ENCODE measurements at regions not wholly inside any gene's neighbourhood (a gene's known extent, or its start where the extent isn't known, plus 50 kb on each side); places are given as distances from the start of the nearest gene placed in this dataset.

GRCh38 chr15:47358876-47359275 lies 358.4 kb upstream of the SEMA6D start:
- H3K4me1 ChIP-seq (ENCODE audit: control insufficient read depth in 1 of 2, insufficient read depth in 2 of 2, low read length in 2 of 2): no peaks in the 10 kb centered on the region
- H3K36me3 ChIP-seq (ENCODE audit: control insufficient read depth in 1 of 2, insufficient read depth in 2 of 2, low read length in 1 of 2): no peaks in the 10 kb centered on the region
- ATAC-seq (ENCODE audit: low FRiP score) (no peak), DNase-seq (no peak)
- 48 to 79% methylated on average over 2 of the region's 2 CpGs for WGBS, 2 donors
- no peaks in the 10 kb centered on the region for H3K27me3 ChIP-seq (ENCODE audit: control insufficient read depth in 1 of 2, insufficient read depth in 2 of 2, low read length in 1 of 2)
- intact Hi-C loops (cut with DNase I): no loop called here
- no peak overlapping the region for H3K4me3 ChIP-seq (ENCODE audit: low read length in 2 of 2)
- no peak overlapping the region for H3K27ac ChIP-seq (ENCODE audit: low read depth in 1 of 2, low read length in 2 of 2)
- no peaks in the 10 kb centered on the region for H3K9me3 ChIP-seq (ENCODE audit: control insufficient read depth, low read length)

- ATAC-seq (ENCODE audit: low FRiP score) (no peak), DNase-seq (no peak)
- Histone ChIP-seq H3K36me3 (ENCODE audit: control insufficient read depth in 1 of 2, insufficient read depth in 2 of 2, low read length in 1 of 2) (no peaks in the 10 kb centered on the region), H3K9me3 (ENCODE audit: control insufficient read depth, low read length) (no peaks in the 10 kb centered on the region), H3K4me1 (ENCODE audit: control insufficient read depth in 1 of 2, insufficient read depth in 2 of 2, low read length in 2 of 2) (no peaks in the 10 kb centered on the region), H3K27me3 (ENCODE audit: control insufficient read depth in 1 of 2, insufficient read depth in 2 of 2, low read length in 1 of 2) (no peaks in the 10 kb centered on the region), H3K4me3 (ENCODE audit: low read length in 2 of 2) (no peak overlapping the region), H3K27ac (ENCODE audit: low read depth in 1 of 2, low read length in 2 of 2) (no peak overlapping the region)
- intact Hi-C loops (cut with DNase I): no loop called here
Measured at GRCh38 chr15:47360305-47360704, 357.0 kb upstream of the SEMA6D start.

DNA sequence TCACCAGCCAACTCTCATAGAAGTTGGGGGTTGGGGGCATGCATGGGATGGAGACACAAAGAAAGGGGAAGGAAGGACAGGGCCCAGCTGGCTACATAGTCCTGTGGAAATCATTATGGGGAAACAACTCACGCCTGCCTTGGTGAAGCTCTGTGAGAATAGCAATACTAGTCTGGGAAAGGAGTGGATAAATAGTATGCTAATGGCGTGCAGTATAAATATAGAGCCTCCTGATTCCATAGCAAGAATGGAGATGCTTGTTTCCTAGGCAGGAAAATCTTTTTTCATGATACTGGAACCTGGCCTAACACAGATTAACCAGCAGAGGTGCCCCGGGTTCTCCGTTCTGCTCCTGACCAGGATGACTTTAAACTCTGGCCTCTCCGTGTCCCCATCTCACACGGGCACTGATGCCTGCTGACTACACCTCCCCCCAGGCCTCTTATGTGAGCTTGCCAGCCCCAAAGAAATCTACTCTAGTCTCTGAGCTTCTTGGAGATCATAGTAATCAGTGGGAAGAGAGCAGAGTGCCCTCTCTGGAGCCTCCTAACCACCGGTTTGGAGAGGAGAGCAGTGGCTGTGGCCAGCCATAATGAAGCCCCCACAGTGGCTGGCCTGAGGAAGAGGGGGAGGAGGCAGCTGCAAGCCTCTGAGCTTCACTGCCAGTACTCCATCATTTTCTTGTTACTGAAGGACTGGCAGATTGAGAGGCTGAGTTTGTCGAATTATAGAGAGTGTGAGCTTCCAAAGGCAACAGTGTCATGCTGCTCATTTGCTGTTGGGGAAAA lies 355.0 kb upstream of the SEMA6D start:
- H3K27me3 ChIP-seq (ENCODE audit: control insufficient read depth in 1 of 2, insufficient read depth in 2 of 2, low read length in 1 of 2): no peaks in the 10 kb centered on the region
- ATAC-seq (ENCODE audit: low FRiP score) (no peak), DNase-seq (no peak)
- H3K4me1 ChIP-seq (ENCODE audit: control insufficient read depth in 1 of 2, insufficient read depth in 2 of 2, low read length in 2 of 2): no peaks in the 10 kb centered on the region
- no peak overlapping the region for H3K4me3 ChIP-seq (ENCODE audit: low read length in 2 of 2)
- no peak overlapping the region for H3K27ac ChIP-seq (ENCODE audit: low read depth in 1 of 2, low read length in 2 of 2)
- no peaks in the 10 kb centered on the region for H3K36me3 ChIP-seq (ENCODE audit: control insufficient read depth in 1 of 2, insufficient read depth in 2 of 2, low read length in 1 of 2)
- 49 to 65% methylated on average over 8 of the region's 8 CpGs for WGBS, 2 donors
- H3K9me3 ChIP-seq (ENCODE audit: control insufficient read depth, low read length): no peaks in the 10 kb centered on the region
- intact Hi-C loops (cut with DNase I): no loop called here

DNA sequence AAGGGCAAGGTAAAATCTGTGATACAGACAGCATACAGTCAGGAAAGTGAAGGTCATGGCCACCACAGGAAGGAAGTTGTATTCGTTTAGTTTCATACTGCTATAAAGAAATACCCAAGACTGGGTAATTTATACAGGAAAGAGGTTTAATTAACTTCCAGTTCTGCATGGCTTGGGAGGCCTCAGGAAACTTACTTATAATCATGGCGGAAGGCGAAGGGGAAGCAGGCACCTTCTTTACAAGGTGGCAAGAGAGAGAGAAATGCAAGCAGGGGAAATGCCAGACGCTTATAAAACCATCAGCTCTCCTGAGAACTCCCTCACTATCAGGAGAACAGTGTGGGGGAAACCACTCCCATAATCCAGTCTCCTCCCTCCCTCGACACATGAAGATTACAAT lies 353.7 kb upstream of the SEMA6D start:
- Histone ChIP-seq H3K9me3 (ENCODE audit: control insufficient read depth, low read length) (no peaks in the 10 kb centered on the region), H3K27ac (ENCODE audit: low read depth in 1 of 2, low read length in 2 of 2) (no peak overlapping the region), H3K4me1 (ENCODE audit: control insufficient read depth in 1 of 2, insufficient read depth in 2 of 2, low read length in 2 of 2) (no peaks in the 10 kb centered on the region), H3K27me3 (ENCODE audit: control insufficient read depth in 1 of 2, insufficient read depth in 2 of 2, low read length in 1 of 2) (no peaks in the 10 kb centered on the region), H3K36me3 (ENCODE audit: control insufficient read depth in 1 of 2, insufficient read depth in 2 of 2, low read length in 1 of 2) (no peaks in the 10 kb centered on the region), H3K4me3 (ENCODE audit: low read length in 2 of 2) (no peak overlapping the region)
- 94 to 96% methylated on average over 5 of the region's 5 CpGs for WGBS, 2 donors
- DNase-seq (no peak), ATAC-seq (ENCODE audit: low FRiP score) (no peak)
- intact Hi-C loops (cut with DNase I): no loop called here

DNA sequence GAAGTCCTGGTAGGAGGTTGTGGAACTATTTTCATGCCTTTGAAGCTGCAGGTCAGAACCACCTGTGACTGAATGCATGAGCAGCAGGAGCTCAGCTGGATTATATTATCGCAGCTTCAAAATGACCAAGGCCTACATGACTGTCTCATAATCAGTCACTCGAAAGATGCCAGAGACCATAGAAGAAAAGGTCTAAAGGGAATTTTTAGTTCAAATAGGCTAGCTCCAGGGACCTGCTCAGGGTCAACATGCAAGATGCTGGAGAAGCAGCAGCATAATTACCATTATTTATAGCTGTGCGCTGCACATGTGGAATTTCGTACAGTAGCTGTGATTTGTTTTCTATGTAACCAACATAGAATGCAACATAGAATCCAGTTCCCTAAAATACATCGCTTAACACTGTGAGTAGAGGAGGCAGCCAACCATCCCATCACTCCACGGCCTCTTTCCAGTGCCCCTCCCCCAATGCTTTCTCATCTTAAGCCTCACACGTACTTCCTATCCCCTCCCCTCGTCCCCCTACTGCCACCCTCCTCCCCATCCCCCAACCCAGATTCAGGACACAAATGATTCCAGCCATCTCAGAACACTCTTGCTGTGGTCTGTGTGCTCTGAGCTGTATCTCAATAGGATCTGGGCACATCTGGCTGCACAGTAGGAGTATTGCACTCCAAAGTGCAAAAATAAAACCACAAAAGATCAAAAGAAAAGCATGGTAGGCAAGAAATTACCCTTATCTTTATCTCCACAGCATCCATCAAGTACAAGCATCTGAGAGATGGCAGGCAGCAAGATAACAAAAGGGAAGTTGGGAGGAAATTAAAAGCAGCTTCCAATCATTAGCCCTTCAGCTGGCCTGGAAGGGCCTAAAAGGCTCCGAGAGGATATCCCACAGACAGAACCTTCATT lies 352.8 kb upstream of the SEMA6D start:
- Histone ChIP-seq H3K36me3 (ENCODE audit: control insufficient read depth in 1 of 2, insufficient read depth in 2 of 2, low read length in 1 of 2) (no peaks in the 10 kb centered on the region), H3K27ac (ENCODE audit: low read depth in 1 of 2, low read length in 2 of 2) (no peak overlapping the region), H3K9me3 (ENCODE audit: control insufficient read depth, low read length) (no peaks in the 10 kb centered on the region), H3K4me3 (ENCODE audit: low read length in 2 of 2) (no peak overlapping the region), H3K27me3 (ENCODE audit: control insufficient read depth in 1 of 2, insufficient read depth in 2 of 2, low read length in 1 of 2) (no peaks in the 10 kb centered on the region), H3K4me1 (ENCODE audit: control insufficient read depth in 1 of 2, insufficient read depth in 2 of 2, low read length in 2 of 2) (no peaks in the 10 kb centered on the region)
- ATAC-seq (ENCODE audit: low FRiP score) (no peak), DNase-seq (no peak)
- intact Hi-C loops (cut with DNase I): no loop called here
- 86 to 87% methylated on average over 9 of the region's 9 CpGs for WGBS, 2 donors

DNA sequence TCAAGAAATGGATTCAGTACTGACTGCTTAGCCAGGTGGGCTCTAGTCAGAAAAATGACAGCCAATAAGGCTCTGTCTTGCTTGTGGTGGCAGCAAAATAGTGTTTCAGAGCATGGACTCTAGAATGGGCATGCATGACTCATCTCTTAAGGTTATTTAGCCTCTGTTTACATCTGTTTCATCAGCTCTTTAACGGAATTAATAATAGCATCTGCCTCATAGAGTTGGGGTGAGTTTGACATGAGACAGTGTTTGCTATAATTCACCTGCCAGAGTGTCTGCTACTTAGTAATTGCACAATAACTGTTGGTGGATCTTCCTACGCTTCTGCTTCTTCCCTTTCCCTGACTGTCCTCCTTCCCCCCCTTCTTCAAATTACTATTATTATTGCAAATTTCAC lies 350.4 kb upstream of the SEMA6D start:
- no peaks in the 10 kb centered on the region for H3K4me1 ChIP-seq (ENCODE audit: control insufficient read depth in 1 of 2, insufficient read depth in 2 of 2, low read length in 2 of 2)
- no peaks in the 10 kb centered on the region for H3K9me3 ChIP-seq (ENCODE audit: control insufficient read depth, low read length)
- H3K27me3 ChIP-seq (ENCODE audit: control insufficient read depth in 1 of 2, insufficient read depth in 2 of 2, low read length in 1 of 2): no peaks in the 10 kb centered on the region
- no peak overlapping the region for H3K27ac ChIP-seq (ENCODE audit: low read depth in 1 of 2, low read length in 2 of 2)
- intact Hi-C loops (cut with DNase I): no loop called here
- ATAC-seq (ENCODE audit: low FRiP score) (no peak), DNase-seq (no peak)
- WGBS, 2 donors: 83 to 86% methylated on average over 2 of the region's 2 CpGs
- no peaks in the 10 kb centered on the region for H3K36me3 ChIP-seq (ENCODE audit: control insufficient read depth in 1 of 2, insufficient read depth in 2 of 2, low read length in 1 of 2)
- H3K4me3 ChIP-seq (ENCODE audit: low read length in 2 of 2): no peak overlapping the region

DNA sequence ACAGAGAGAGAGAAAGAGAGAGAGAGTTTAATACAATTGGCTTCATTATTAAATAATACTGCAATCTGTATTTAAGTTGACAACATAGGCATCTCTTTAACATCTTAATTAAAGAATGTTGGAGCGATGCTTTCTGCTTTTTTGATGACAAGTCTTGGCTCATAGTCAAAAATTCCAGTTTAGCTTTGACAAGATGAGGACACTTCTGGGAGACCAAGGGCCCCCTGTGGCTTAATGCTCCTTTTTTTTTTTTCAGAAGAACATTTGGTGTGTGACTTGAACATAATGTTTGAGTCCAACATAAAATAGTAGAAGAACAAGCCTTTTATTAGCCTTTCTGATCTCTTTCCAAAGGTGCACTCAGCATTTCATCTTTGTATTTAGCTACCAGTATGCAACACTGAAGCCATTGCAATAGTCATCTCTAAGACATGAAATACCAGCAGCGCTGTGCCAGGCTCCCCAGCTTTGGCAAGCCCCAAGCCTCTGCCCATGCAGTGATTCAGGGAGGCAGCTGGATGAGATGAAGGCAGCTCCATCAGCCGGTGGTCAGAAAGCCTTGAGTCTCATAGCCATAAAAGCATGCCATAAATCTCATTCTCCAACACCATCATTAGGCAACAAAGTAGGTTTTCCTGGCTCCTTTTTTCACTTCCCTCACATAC lies 349.4 kb upstream of the SEMA6D start:
- intact Hi-C loops (cut with DNase I): no loop called here
- ATAC-seq (ENCODE audit: low FRiP score): no peak
- Histone ChIP-seq H3K27ac (ENCODE audit: low read depth in 1 of 2, low read length in 2 of 2) (no peak overlapping the region), H3K4me1 (ENCODE audit: control insufficient read depth in 1 of 2, insufficient read depth in 2 of 2, low read length in 2 of 2) (no peaks in the 10 kb centered on the region), H3K4me3 (ENCODE audit: low read length in 2 of 2) (no peak overlapping the region), H3K9me3 (ENCODE audit: control insufficient read depth, low read length) (no peaks in the 10 kb centered on the region), H3K36me3 (ENCODE audit: control insufficient read depth in 1 of 2, insufficient read depth in 2 of 2, low read length in 1 of 2) (no peaks in the 10 kb centered on the region), H3K27me3 (ENCODE audit: control insufficient read depth in 1 of 2, insufficient read depth in 2 of 2, low read length in 1 of 2) (no peaks in the 10 kb centered on the region)
- no peak for DNase-seq
- 85 to 89% methylated on average over 3 of the region's 3 CpGs for WGBS, 2 donors

GRCh38 chr15:47371939-47372338 lies 345.4 kb upstream of the SEMA6D start:
- intact Hi-C loops (cut with DNase I): no loop called here
- WGBS, 2 donors: 95 to 98% methylated on average over 2 of the region's 2 CpGs
- H3K36me3 ChIP-seq (ENCODE audit: control insufficient read depth in 1 of 2, insufficient read depth in 2 of 2, low read length in 1 of 2): no peaks in the 10 kb centered on the region
- ATAC-seq (ENCODE audit: low FRiP score) (no peak), DNase-seq (no peak)
- no peaks in the 10 kb centered on the region for H3K9me3 ChIP-seq (ENCODE audit: control insufficient read depth, low read length)
- H3K4me1 ChIP-seq (ENCODE audit: control insufficient read depth in 1 of 2, insufficient read depth in 2 of 2, low read length in 2 of 2): no peaks in the 10 kb centered on the region
- no peak overlapping the region for H3K4me3 ChIP-seq (ENCODE audit: low read length in 2 of 2)
- H3K27me3 ChIP-seq (ENCODE audit: control insufficient read depth in 1 of 2, insufficient read depth in 2 of 2, low read length in 1 of 2): no peaks in the 10 kb centered on the region
- H3K27ac ChIP-seq (ENCODE audit: low read depth in 1 of 2, low read length in 2 of 2): no peak overlapping the region

Data from aorta (tissue), 5 donors.